ENCODE measurements at regions not wholly inside any gene's neighbourhood (a gene's known extent, or its start where the extent isn't known, plus 50 kb on each side); places are given as distances from the start of the nearest gene placed in this dataset.

DNA sequence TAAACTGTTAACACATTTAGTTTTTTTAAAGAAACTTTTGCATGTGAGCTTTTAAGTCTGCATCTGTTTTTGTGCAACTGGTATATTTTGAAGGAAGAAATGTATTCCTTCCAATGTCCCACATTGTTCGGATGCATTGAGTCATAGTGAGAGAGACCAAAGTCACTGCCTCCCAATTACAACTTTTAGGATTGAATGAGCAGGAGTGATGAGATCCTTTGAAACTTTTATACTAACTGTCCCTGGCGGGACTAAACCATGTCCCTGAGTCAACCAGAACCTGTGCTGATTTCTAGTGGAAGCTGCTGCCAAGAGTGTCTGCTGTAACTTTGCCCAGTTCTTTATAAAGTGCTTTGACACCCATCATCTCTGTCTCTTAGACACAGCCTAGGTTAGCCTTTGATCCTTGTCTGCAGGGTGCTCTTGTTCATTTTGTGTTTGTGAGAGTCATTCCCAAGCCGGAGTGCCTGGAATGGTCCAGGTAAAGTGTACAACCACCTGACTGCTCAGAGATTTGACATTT, 122.7 kb downstream of the ZNF518B start:
- Histone ChIP-seq H3K9me3 (ENCODE audit: control insufficient read depth, low read depth, low read length) (no peaks in the 10 kb centered on the region), H3K56ac (ENCODE audit: insufficient read length, low read depth, low read length) (no peak overlapping the region), H4K91ac (ENCODE audit: insufficient read length, low read depth, low read length) (no peak overlapping the region), H3K27ac (ENCODE audit: insufficient read length, low read depth, low read length) (no peak overlapping the region), H3K14ac (ENCODE audit: insufficient read depth, low read length) (no peak overlapping the region), H3T11ph (ENCODE audit: low read length) (no peak overlapping the region), H4K5ac (ENCODE audit: insufficient read length, low read depth, low read length) (no peak overlapping the region), H3K4me2 (ENCODE audit: insufficient read depth, insufficient read length, low read length) (no peak overlapping the region), H3K18ac (ENCODE audit: insufficient read length, low read depth, low read length) (no peak overlapping the region), H2BK12ac (ENCODE audit: insufficient read length, low read depth, low read length) (no peak overlapping the region), H2AK5ac (ENCODE audit: insufficient read length, low read length) (no peak overlapping the region), H3K23ac (ENCODE audit: insufficient read length, low read depth, low read length) (no peak overlapping the region), H2BK20ac (ENCODE audit: low read depth, low read length, poor library complexity, severe bottlenecking) (no peak overlapping the region), H3K79me1 (ENCODE audit: insufficient read depth, low read depth, low read length, poor library complexity, severe bottlenecking) (no peaks in the 10 kb centered on the region), H3K9ac (ENCODE audit: extremely low read depth, insufficient read length, low read length) (no peak overlapping the region), H3K4me1 (ENCODE audit: insufficient read depth, low read length) (peaks cover 3% of the 10 kb centered on the region; the same call in 1 of the 2 replicates), H3K27me3 (ENCODE audit: insufficient read depth, low read length) (no peaks in the 10 kb centered on the region), H2BK120ac (ENCODE audit: low read depth, low read length, poor library complexity, severe bottlenecking) (no peak overlapping the region), H2AFZ (ENCODE audit: low read length) (no peak overlapping the region), H4K20me1 (ENCODE audit: control insufficient read depth, insufficient read depth, insufficient read length) (no peaks in the 10 kb centered on the region), H2BK15ac (ENCODE audit: low read depth, low read length) (no peak overlapping the region), H3K79me2 (ENCODE audit: insufficient read depth, low read length) (no peaks in the 10 kb centered on the region), H3K23me2 (ENCODE audit: insufficient read length, low read depth, low read length, poor library complexity, severe bottlenecking) (no peaks in the 10 kb centered on the region), H3K4ac (ENCODE audit: low read depth, low read length) (no peak overlapping the region), H2BK5ac (ENCODE audit: insufficient read length, low read length) (no peak overlapping the region), H4K8ac (replicated peaks; ENCODE audit: insufficient read length, low read depth, low read length) (no peak overlapping the region)
- H3K27me3 Mint-ChIP-seq (ENCODE audit: low read depth): peaks cover 5% of the 10 kb centered on the region
- no peak overlapping the region for H3K27ac Mint-ChIP-seq
- no peak overlapping the region for H3K4me3 Mint-ChIP-seq
- H3K9me3 Mint-ChIP-seq: peaks cover 0 to 3% of the 10 kb centered on the region in 2 experiments; a peak in 1 of 5 replicates
- TF ChIP-seq, protein P1, sequence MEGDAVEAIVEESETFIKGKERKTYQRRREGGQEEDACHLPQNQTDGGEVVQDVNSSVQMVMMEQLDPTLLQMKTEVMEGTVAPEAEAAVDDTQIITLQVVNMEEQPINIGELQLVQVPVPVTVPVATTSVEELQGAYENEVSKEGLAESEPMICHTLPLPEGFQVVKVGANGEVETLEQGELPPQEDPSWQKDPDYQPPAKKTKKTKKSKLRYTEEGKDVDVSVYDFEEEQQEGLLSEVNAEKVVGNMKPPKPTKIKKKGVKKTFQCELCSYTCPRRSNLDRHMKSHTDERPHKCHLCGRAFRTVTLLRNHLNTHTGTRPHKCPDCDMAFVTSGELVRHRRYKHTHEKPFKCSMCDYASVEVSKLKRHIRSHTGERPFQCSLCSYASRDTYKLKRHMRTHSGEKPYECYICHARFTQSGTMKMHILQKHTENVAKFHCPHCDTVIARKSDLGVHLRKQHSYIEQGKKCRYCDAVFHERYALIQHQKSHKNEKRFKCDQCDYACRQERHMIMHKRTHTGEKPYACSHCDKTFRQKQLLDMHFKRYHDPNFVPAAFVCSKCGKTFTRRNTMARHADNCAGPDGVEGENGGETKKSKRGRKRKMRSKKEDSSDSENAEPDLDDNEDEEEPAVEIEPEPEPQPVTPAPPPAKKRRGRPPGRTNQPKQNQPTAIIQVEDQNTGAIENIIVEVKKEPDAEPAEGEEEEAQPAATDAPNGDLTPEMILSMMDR (conservative IDR thresholded peaks at IDR 0.05): no peak
- H3K4me1 Mint-ChIP-seq: peaks cover 20 to 21% of the 10 kb centered on the region in 2 experiments
- no CpG with 5 or more reads among the region's 3 CpGs for WGBS (ENCODE audit: extremely low coverage, insufficient read length, low lambda C conversion rate)
- peaks cover 0 to 4% (median 0%) of the 10 kb centered on the region in 3 experiments; a peak in 2 of 7 replicates for H3K36me3 Mint-ChIP-seq (ENCODE audit: insufficient read depth in 1 of 3, low read depth in 3 of 3)
- no peak for DNase-seq
